Lower leg skin (tissue), 3 donors: ENCODE measurements at regions not wholly inside any gene's neighbourhood (a gene's known extent, or its start where the extent isn't known, plus 50 kb on each side); places are given as distances from the start of the nearest gene placed in this dataset.

Experiments used
- POLR2A ChIP-seq, 2 donors: fragments of 450-650 bp; IDR thresholded peaks; one replicate each; pipeline ENCODE4 v1.6.1; 2016 to 2017; ENCODE audit warnings: antibody characterized with exemption in 2 of 2, mild to moderate bottlenecking in 1 of 2, moderate library complexity in 1 of 2
- TF ChIP-seq, protein P1 (sequence below), 3 donors: fragments of 450-650 bp; IDR thresholded peaks; one replicate each; pipeline ENCODE4 v1.5.1; 2016; ENCODE audit warnings: antibody characterized with exemption in 3 of 3, mild to moderate bottlenecking in 3 of 3, moderate library complexity in 2 of 3

- TF ChIP-seq, protein P1, sequence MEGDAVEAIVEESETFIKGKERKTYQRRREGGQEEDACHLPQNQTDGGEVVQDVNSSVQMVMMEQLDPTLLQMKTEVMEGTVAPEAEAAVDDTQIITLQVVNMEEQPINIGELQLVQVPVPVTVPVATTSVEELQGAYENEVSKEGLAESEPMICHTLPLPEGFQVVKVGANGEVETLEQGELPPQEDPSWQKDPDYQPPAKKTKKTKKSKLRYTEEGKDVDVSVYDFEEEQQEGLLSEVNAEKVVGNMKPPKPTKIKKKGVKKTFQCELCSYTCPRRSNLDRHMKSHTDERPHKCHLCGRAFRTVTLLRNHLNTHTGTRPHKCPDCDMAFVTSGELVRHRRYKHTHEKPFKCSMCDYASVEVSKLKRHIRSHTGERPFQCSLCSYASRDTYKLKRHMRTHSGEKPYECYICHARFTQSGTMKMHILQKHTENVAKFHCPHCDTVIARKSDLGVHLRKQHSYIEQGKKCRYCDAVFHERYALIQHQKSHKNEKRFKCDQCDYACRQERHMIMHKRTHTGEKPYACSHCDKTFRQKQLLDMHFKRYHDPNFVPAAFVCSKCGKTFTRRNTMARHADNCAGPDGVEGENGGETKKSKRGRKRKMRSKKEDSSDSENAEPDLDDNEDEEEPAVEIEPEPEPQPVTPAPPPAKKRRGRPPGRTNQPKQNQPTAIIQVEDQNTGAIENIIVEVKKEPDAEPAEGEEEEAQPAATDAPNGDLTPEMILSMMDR (IDR thresholded peaks at IDR 0.05) = no peak
- TF ChIP-seq POLR2A (IDR thresholded peaks at IDR 0.05) = no peak
These were observed 216.3 kb upstream of the KLHL1 start for GRCh38 chr13:70324519-70324918.
